MM.1S (cell line): ENCODE measurements at regions not wholly inside any gene's neighbourhood (a gene's known extent, or its start where the extent isn't known, plus 50 kb on each side); places are given as distances from the start of the nearest gene placed in this dataset.
A peak's percentile ranks its signal among the peaks of the same experiment; 100 is the strongest.
"Not testable (repeated sequence)": the region's sequence is repeated elsewhere in the genome, so short reads cannot be mapped to it uniquely, and the experiment has no call there.

Experiments used
- DNase-seq: peaks from one replicate; pipeline ENCODE4 v3.0.0-alpha.2; 2015
- H2AFZ ChIP-seq: fragments of 300-600 bp; sonication (generic); 2 replicates; pipeline ENCODE4 v1.6.0; 2016; ENCODE audit warnings: antibody characterized with exemption, low read length
- H3F3A ChIP-seq: fragments of 300-600 bp; sonication (generic); 2 replicates; pipeline ENCODE4 v1.6.1; 2016; ENCODE audit warnings: mild to moderate bottlenecking, antibody characterized with exemption, low read length, moderate library complexity, mixed read lengths; ENCODE audit not compliant: insufficient read depth
- H3K27ac ChIP-seq: fragments of 300-600 bp; sonication (generic); 2 replicates; pipeline ENCODE4 v1.5.1; 2016; ENCODE audit warnings: mild to moderate bottlenecking, low read length
- H3K27me3 ChIP-seq: fragments of 300-600 bp; sonication (generic); replicated peaks from 2 replicates; pipeline ENCODE4 v1.6.0; 2016; ENCODE audit warnings: low read length; ENCODE audit not compliant: insufficient read depth
- H3K36me3 ChIP-seq: fragments of 300-600 bp; sonication (generic); replicated peaks from 2 replicates; pipeline ENCODE4 v1.6.1; 2016; ENCODE audit warnings: mild to moderate bottlenecking, low read length, mixed read lengths; ENCODE audit not compliant: insufficient read depth
- H3K4me1 ChIP-seq: fragments of 300-600 bp; sonication (generic); 2 replicates; pipeline ENCODE4 v1.6.1; 2016; ENCODE audit warnings: low read length, mixed read lengths
- H3K4me2 ChIP-seq: fragments of 300-600 bp; sonication (generic); 2 replicates; pipeline ENCODE4 v1.6.0; 2016; ENCODE audit warnings: low read depth, low read length
- H3K4me3 ChIP-seq: fragments of 300-600 bp; sonication (generic); 2 replicates; pipeline ENCODE4 v1.5.1; 2016; ENCODE audit warnings: low read length, mixed read lengths
- H3K79me2 ChIP-seq: fragments of 300-600 bp; sonication (generic); 2 replicates; pipeline ENCODE4 v1.6.1; 2016; ENCODE audit warnings: mixed run types, low read length, mixed read lengths
- H3K9ac ChIP-seq: fragments of 300-600 bp; sonication (generic); 2 replicates; pipeline ENCODE4 v1.6.1; 2016; ENCODE audit warnings: low read length, mixed read lengths
- H3K9me2 ChIP-seq: fragments of 300-600 bp; sonication (generic); replicated peaks from 2 replicates; pipeline ENCODE4 v1.6.1; 2016; ENCODE audit warnings: mild to moderate bottlenecking, low read length, mixed read lengths; ENCODE audit not compliant: insufficient read depth
- H3K9me3 ChIP-seq: fragments of 300-600 bp; sonication (generic); replicated peaks from 2 replicates; pipeline ENCODE4 v1.6.1; 2016; ENCODE audit warnings: mild to moderate bottlenecking, low read length, mixed read lengths; ENCODE audit not compliant: insufficient read depth
- H4K20me1 ChIP-seq: fragments of 300-600 bp; sonication (generic); 2 replicates; pipeline ENCODE4 v1.6.1; 2016; ENCODE audit warnings: mild to moderate bottlenecking, low read length, moderate library complexity, mixed read lengths; ENCODE audit not compliant: insufficient read depth
- EZH2 ChIP-seq: fragments of 300-600 bp; sonication (generic); optimal IDR thresholded peaks from 2 replicates; pipeline ENCODE3; 2017; ENCODE audit warnings: low read depth, mild to moderate bottlenecking, antibody characterized with exemption, low read length, mixed read lengths
- EZH2phosphoT487 ChIP-seq: fragments of 300-600 bp; sonication (generic); IDR thresholded peaks from 2 replicates; pipeline ENCODE4 v1.6.1; 2018; ENCODE audit warnings: antibody characterized with exemption, low read length
- TF ChIP-seq, protein P1 (sequence below): fragments of 300-600 bp; sonication (generic); IDR thresholded peaks from 2 replicates; pipeline ENCODE4 v1.5.1; 2016; ENCODE audit warnings: antibody characterized with exemption, low read length, mixed read lengths

DNA sequence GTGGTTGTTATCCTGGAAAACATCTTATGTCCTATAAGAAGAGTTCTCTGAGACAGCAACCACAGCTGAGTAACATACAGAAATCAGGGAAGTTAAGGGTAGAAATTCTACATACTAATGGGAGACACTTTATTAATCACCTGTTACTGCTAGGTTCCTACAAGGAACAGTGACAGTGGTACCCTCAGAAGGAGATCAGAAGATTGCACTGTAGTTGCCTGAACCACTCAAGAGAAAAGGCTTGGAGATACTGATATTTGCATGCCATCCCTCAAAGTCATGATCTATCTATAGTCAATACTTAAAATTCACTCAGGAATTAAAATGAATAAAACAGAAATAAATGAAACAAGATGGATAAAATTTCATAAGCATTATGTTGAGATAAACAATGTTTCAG is 136.0 kb downstream of the LMLN start:
- H3K4me3 ChIP-seq = no peak overlapping the region
- H3K27me3 ChIP-seq = peaks cover 58% of the 10 kb centered on the region
- no peaks in the 10 kb centered on the region for H4K20me1 ChIP-seq

DNA sequence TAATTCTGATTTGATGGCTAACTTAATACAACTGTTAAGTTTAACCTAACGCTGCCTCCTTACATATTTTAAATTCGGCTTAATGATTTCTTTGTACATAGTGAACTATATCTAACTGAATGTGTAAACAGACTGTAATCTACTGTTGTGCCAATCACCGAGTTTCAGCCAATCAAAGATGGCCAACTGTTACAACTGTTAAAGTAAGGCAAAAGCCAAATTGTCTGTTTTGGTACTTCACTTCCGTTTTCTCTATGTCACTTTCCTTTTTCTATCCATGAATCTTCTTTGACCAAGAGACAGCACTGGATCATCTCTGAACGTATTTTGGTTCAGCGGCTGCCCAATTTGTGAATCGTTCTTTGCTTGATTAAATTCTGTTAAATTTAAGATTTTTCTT is 137.0 kb downstream of the LMLN start:
- Histone ChIP-seq H3K9ac (no peak overlapping the region), H4K20me1 (no peaks in the 10 kb centered on the region), H3K4me2 (no peak overlapping the region), H3K27ac (no peak overlapping the region), H3K36me3 (no peaks in the 10 kb centered on the region), H3K4me1 (peaks cover 28% of the 10 kb centered on the region), H3K9me2 (no peaks in the 10 kb centered on the region), H3K79me2 (no peaks in the 10 kb centered on the region), H3K9me3 (no peaks in the 10 kb centered on the region), H3F3A (peaks cover 12% of the 10 kb centered on the region), H3K4me3 (no peak overlapping the region), H2AFZ (no peak overlapping the region), H3K27me3 (peaks cover 55% of the 10 kb centered on the region)
- no peak for TF ChIP-seq EZH2
- TF ChIP-seq EZH2phosphoT487 = 0 out of 2 replicates have a peak, but pooled peaks have one; percentile 75
- peak; percentile 5 for DNase-seq

More for the DNA sequence above, 136.0 kb downstream of the LMLN start:
- Histone ChIP-seq H3K4me1 (peaks cover 28% of the 10 kb centered on the region), H3K36me3 (no peaks in the 10 kb centered on the region), H2AFZ (no peak overlapping the region), H3K9me3 (no peaks in the 10 kb centered on the region), H3K79me2 (no peaks in the 10 kb centered on the region), H3K9me2 (no peaks in the 10 kb centered on the region), H3K9ac (no peak overlapping the region), H3F3A (peaks cover 12% of the 10 kb centered on the region), H3K27ac (no peak overlapping the region), H3K4me2 (no peak overlapping the region)
- DNase-seq = peak; percentile 6
- peak; percentile 75 for TF ChIP-seq EZH2
- peak; percentile 88; the same call in 1 of the 2 replicates for TF ChIP-seq EZH2phosphoT487
- TF ChIP-seq, protein P1, sequence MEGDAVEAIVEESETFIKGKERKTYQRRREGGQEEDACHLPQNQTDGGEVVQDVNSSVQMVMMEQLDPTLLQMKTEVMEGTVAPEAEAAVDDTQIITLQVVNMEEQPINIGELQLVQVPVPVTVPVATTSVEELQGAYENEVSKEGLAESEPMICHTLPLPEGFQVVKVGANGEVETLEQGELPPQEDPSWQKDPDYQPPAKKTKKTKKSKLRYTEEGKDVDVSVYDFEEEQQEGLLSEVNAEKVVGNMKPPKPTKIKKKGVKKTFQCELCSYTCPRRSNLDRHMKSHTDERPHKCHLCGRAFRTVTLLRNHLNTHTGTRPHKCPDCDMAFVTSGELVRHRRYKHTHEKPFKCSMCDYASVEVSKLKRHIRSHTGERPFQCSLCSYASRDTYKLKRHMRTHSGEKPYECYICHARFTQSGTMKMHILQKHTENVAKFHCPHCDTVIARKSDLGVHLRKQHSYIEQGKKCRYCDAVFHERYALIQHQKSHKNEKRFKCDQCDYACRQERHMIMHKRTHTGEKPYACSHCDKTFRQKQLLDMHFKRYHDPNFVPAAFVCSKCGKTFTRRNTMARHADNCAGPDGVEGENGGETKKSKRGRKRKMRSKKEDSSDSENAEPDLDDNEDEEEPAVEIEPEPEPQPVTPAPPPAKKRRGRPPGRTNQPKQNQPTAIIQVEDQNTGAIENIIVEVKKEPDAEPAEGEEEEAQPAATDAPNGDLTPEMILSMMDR = no peak

DNA sequence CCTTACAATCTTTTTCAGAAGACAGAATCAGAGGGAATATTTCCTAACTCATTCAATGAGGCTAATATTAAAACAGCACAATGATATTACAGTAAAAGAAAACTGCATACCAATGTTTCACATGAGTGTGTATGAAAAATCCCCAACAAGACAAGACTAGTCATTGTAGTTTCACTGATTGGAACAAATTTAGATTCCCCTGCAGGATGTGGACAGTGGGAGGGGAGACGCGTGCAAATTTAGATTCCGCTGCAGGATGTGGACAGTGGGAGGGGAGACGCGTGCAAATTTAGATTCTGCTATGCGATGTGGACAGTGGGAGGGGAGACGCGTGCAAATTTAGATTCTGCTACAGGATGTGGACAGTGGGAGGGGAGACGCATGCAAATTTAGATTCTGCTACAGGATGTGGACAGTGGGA is 138.7 kb downstream of the LMLN start:
- H3K36me3 ChIP-seq, H3K9ac ChIP-seq, H3K79me2 ChIP-seq, H4K20me1 ChIP-seq, H3K9me3 ChIP-seq, H3K9me2 ChIP-seq, H2AFZ ChIP-seq: not testable (repeated sequence)
- DNase-seq = peak; percentile 83
- Histone ChIP-seq H3K27me3 (peaks cover 38% of the 10 kb centered on the region), H3K4me3 (peak overlapping the region; percentile 2; the same call in 1 of the 2 replicates), H3K27ac (peak overlapping the region; percentile 71), H3K4me2 (peak overlapping the region; percentile 67), H3F3A (peaks cover 12% of the 10 kb centered on the region), H3K4me1 (peaks cover 28% of the 10 kb centered on the region)

DNA sequence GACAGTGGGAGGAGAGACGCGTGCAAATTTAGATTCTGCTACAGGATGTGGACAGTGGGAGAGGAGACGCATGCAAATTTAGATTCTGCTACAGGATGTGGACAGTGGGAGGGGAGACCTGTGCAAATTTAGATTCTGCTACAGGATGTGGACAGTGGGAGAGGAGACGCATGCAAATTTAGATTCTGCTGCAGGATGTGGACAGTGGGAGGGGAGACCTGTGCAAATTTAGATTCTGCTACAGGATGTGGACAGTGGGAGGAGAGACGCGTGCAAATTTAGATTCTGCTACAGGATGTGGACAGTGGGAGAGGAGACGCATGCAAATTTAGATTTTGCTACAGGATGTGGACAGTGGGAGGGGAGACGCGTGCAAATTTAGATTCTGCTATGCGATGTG is 143.1 kb downstream of the LMLN start:
- H3K9ac ChIP-seq, H3K36me3 ChIP-seq, H3K4me2 ChIP-seq, H3K27me3 ChIP-seq, H4K20me1 ChIP-seq, H3K4me3 ChIP-seq, H3K9me3 ChIP-seq, H3K9me2 ChIP-seq, H2AFZ ChIP-seq, H3K79me2 ChIP-seq: not testable (repeated sequence)
- Histone ChIP-seq H3K4me1 (peaks cover 25% of the 10 kb centered on the region), H3K27ac (peak overlapping the region; percentile 50; the same call in 1 of the 2 replicates), H3F3A (peaks cover 18% of the 10 kb centered on the region)
- peak; percentile 54 for DNase-seq

DNA sequence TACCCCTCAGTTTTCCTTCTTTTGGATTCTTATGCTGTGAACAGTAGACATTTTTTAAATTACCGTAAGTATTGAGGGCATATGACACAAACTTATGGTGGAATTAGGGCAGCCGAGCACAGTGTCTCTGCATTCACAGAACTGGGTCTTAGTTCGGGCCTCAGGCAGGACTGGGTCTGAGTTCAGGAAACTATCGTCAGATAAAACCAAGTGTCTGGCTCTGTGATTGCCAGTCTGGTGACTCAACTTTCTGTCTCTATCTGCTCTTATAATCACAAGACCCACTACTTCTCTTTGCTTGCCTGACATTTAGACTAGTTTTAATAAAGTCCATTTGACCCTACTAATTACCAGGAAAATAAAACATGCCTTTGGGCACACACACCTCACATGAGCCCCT is 146.2 kb downstream of the LMLN start:
- Histone ChIP-seq H3K4me2 (peak overlapping the region; percentile 38), H3K79me2 (no peaks in the 10 kb centered on the region), H3K36me3 (no peaks in the 10 kb centered on the region), H3K9me3 (no peaks in the 10 kb centered on the region), H2AFZ (no peak overlapping the region), H3K9ac (no peak overlapping the region), H3K27me3 (no peaks in the 10 kb centered on the region), H3K4me3 (no peak overlapping the region), H3K4me1 (peaks cover 18% of the 10 kb centered on the region), H3K27ac (peak overlapping the region; percentile 49; the same call in 1 of the 2 replicates), H3K9me2 (no peaks in the 10 kb centered on the region), H3F3A (peaks cover 10% of the 10 kb centered on the region), H4K20me1 (no peaks in the 10 kb centered on the region)
- no peak for DNase-seq
- TF ChIP-seq EZH2phosphoT487 (no peak), EZH2 (no peak)
- TF ChIP-seq, protein P1 = no peak
